Spinal cord (tissue), 9 donors: ENCODE measurements at regions not wholly inside any gene's neighbourhood (a gene's known extent, or its start where the extent isn't known, plus 50 kb on each side); places are given as distances from the start of the nearest gene placed in this dataset.

Experiments used
- DNase-seq, 6 donors: peaks; one replicate each; pipeline versions ENCODE4 v3.0.0 to v3.0.0-alpha.2; 2013 to 2015; ENCODE audit warnings: low spot score in 6 of 6, low read depth in 4 of 6
- H3K27ac ChIP-seq: one replicate; pipeline ENCODE4 v1.5.1; 2013; ENCODE audit warnings: low read depth, low read length, control low read depth
- H3K27me3 ChIP-seq: one replicate; pipeline ENCODE4 v1.6.1; 2013; ENCODE audit warnings: low read length; ENCODE audit not compliant: control insufficient read depth, insufficient read depth
- H3K36me3 ChIP-seq: one replicate; pipeline ENCODE4 v1.6.1; 2013; ENCODE audit warnings: low read length; ENCODE audit not compliant: control insufficient read depth, insufficient read depth
- H3K4me1 ChIP-seq: one replicate; pipeline ENCODE4 v1.6.1; 2013; ENCODE audit warnings: low read length; ENCODE audit not compliant: control insufficient read depth, insufficient read depth
- H3K4me3 ChIP-seq: one replicate; pipeline ENCODE4 v1.5.1; 2013; ENCODE audit warnings: low read depth, low read length, control low read depth
- H3K9me3 ChIP-seq: one replicate; pipeline ENCODE4 v1.6.1; 2013; ENCODE audit warnings: low read length; ENCODE audit not compliant: control insufficient read depth, insufficient read depth
- WGBS: methylation state at CpG from one replicate; pipeline ENCODE4 v1.1.5; 2013; ENCODE audit warnings: missing lambda C conversion rate; ENCODE audit not compliant: insufficient coverage; 5-methylcytosine and 5-hydroxymethylcytosine counted together
- donor health status: healthy.

DNA sequence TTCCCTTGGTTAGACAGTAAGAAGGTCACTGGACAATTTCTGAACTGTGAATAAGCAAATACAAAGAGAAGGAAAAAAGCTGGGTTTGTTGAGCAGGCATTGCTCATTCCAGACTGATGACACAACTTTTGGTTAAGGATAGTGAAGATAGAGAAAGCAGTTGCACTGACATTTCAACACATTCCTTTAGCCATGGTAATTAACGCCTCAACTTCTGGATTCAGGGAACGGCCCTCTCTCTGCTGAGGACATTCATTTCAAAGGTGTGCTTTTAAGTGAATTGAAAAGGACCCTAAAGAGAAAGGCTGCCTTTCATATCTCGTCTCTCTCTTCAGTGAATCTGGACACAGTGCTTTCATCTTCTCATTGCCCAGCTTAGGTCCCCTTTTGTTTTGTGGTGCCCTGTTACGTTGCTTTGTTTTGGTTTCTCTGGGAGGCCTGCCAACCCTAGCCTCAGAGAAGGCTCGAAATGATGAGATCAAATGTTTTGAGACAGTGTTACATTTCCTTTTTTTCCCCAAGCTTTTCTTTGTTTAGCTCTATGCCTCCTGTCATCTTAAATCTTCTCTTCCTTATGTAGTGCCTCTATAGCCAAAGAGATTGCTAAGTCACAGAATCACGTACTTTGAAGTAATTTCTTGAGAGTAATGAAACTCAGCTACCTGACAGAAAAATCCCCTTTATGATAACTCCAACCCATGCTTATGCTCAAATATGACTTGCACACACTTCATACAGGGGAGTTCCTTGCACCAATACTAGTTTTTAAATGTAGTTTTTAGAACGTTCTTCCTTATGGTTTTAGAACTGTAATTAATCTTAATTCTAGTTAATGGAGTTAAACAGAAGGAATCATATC lies 94.4 kb upstream of the IFNE start:
- no peaks in the 10 kb centered on the region for H3K27me3 ChIP-seq
- no CpG with 5 or more reads among the region's 7 CpGs for WGBS
- H3K4me1 ChIP-seq = no peaks in the 10 kb centered on the region
- H3K27ac ChIP-seq = no peak overlapping the region
- H3K9me3 ChIP-seq = no peaks in the 10 kb centered on the region
- DNase-seq = peak in 2 of 6 donors; percentile 62 to 64
- H3K36me3 ChIP-seq = no peaks in the 10 kb centered on the region
- H3K4me3 ChIP-seq = no peak overlapping the region

DNA sequence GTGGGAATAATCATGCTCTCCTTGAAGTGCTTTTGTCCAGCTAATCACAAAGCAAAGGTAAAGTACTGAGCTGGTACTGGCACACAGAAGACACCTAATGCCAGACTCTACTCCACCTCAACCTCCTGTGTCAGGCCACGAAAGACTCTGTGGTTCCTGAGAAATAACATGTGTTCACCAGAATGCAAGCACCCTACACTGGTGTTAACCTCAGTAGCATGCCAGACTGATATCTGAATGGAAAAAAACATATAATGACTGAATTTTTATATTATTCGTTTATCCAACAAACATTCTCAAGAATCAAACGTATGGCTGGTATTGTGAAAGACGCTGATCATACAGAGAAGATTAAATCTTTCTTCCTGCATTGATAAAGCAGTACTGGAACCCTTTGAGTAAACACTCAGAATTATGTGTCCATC lies 97.1 kb upstream of the IFNE start:
- H3K36me3 ChIP-seq = no peaks in the 10 kb centered on the region
- no peaks in the 10 kb centered on the region for H3K4me1 ChIP-seq
- no peak overlapping the region for H3K4me3 ChIP-seq
- H3K27ac ChIP-seq = no peak overlapping the region
- no peak for DNase-seq
- H3K9me3 ChIP-seq = no peaks in the 10 kb centered on the region
- WGBS = no CpG with 5 or more reads among the region's 4 CpGs
- no peaks in the 10 kb centered on the region for H3K27me3 ChIP-seq

DNA sequence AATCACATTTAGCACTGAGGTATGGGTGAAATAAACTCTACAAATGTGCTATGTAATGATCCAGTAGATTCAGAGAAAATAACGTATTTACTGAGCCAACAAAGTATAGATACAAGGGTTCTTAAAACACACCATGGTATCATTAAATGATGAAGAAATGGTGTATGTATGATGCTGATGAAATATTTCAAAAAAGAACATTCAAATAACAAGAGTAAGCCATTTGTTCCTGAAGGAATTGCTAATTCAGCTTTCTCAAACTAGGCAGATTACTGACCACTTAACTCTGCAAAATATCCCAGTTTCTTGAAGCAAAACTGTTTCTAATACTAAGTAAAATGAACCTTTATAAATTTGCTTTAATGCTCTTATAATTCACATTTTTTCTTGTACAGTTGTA lies 97.6 kb upstream of the IFNE start:
- WGBS = no CpG with 5 or more reads among the region's 1 CpG
- Histone ChIP-seq H3K9me3 (no peaks in the 10 kb centered on the region), H3K36me3 (no peaks in the 10 kb centered on the region), H3K27ac (no peak overlapping the region), H3K4me1 (no peaks in the 10 kb centered on the region), H3K4me3 (no peak overlapping the region), H3K27me3 (no peaks in the 10 kb centered on the region)
- DNase-seq = no peak

DNA sequence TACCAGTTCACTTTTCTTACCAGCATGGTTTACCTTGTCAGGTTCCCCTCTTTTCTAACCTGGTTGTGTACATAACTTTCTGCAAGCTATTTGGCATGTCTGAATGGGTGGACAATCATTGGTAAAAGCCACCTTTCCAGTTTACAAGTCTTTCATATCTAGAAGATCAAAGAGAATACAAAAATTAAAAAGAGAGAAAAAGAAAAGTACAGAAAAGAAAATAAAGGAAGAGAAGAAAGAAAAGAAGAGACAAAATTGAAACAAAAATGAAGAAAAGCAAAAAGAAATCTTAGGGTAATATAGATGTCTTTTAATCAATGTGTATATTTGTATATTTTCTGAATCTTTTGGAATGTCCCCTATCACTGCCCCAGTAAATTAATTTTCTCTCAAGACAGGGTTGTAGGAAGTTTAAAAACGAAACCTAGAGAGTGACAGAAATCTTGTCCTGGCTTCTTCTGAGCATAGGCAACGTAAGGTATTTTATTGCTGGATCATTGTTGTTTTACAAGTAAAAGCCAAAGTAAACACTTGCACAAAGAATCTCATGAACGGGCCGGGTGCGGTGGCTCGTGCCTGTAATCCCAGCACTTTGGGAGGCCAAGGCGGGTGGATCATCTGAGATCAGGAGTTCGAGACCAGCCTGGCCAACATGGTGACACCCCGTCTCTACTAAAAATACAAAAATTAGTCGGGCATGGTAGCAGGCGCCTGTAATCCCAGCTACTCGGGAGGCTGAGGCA lies 98.7 kb upstream of the IFNE start:
- Histone ChIP-seq H3K9me3 (no peaks in the 10 kb centered on the region), H3K4me1 (no peaks in the 10 kb centered on the region), H3K36me3 (no peaks in the 10 kb centered on the region), H3K4me3 (no peak overlapping the region), H3K27me3 (no peaks in the 10 kb centered on the region), H3K27ac (no peak overlapping the region)
- no peak for DNase-seq
- WGBS = 68% methylated on average over 9 of the region's 12 CpGs

DNA sequence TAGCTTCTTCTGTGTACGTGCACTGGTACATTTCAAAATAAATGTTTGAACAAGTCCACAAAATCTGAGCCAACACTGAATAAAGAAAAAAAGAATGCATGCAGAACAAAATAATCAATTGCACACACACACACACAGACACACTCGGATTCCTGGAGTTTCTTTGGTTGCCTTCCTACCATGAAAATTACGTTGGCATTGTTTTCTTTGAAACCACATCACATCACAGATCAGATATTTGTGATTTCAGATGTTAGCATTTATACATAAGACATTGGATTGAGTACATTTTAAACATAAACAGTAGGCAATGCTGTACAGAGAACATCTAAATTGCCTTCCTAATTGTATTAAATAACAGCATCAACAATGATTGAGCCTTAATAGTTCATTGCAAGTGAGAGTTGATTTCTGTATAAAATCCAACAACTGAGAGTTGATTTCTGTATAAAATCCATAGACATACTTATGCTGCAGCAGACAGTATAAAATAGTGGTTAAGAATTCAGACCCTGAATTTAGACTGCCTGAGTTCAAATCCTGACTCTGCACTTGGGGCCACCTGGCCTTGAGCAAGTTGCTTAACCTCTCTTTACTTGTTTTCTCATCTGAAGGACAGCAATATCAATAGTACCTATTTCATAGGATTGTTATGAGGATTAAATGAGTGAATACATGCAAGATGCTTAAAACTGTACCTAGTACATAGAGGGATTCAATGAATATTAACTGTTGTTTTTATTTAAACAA lies 101.7 kb upstream of the IFNE start:
- no peaks in the 10 kb centered on the region for H3K27me3 ChIP-seq
- no CpG with 5 or more reads among the region's 3 CpGs for WGBS

DNA sequence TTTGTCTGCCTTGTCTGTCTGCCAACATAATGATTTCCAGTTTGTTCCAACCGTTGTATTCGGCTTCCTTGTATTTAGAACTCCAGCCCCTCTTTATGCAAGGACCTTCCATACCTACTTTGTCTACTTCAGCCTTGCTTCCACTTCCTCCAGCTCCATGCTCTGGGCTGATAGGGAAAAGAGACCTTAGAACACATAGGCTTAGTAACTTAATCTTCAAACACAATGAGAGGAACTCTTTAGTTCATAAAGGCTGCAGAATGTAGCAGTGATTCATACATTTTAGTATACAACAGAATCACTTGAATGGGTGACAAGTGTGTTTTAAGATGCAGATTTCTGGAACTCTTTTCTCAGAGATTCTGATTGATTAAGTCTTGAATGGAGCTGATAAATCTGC lies 102.8 kb upstream of the IFNE start:
- Histone ChIP-seq H3K9me3 (no peaks in the 10 kb centered on the region), H3K4me1 (no peaks in the 10 kb centered on the region), H3K36me3 (no peaks in the 10 kb centered on the region), H3K27me3 (no peaks in the 10 kb centered on the region), H3K4me3 (no peak overlapping the region), H3K27ac (no peak overlapping the region)
- no peak for DNase-seq
- WGBS = 63% methylated on average over 2 of the region's 2 CpGs

More for the DNA sequence above, 101.7 kb upstream of the IFNE start:
- Histone ChIP-seq H3K36me3 (no peaks in the 10 kb centered on the region), H3K9me3 (no peaks in the 10 kb centered on the region), H3K4me3 (no peak overlapping the region), H3K4me1 (no peaks in the 10 kb centered on the region), H3K27ac (no peak overlapping the region)
- no peak for DNase-seq

DNA sequence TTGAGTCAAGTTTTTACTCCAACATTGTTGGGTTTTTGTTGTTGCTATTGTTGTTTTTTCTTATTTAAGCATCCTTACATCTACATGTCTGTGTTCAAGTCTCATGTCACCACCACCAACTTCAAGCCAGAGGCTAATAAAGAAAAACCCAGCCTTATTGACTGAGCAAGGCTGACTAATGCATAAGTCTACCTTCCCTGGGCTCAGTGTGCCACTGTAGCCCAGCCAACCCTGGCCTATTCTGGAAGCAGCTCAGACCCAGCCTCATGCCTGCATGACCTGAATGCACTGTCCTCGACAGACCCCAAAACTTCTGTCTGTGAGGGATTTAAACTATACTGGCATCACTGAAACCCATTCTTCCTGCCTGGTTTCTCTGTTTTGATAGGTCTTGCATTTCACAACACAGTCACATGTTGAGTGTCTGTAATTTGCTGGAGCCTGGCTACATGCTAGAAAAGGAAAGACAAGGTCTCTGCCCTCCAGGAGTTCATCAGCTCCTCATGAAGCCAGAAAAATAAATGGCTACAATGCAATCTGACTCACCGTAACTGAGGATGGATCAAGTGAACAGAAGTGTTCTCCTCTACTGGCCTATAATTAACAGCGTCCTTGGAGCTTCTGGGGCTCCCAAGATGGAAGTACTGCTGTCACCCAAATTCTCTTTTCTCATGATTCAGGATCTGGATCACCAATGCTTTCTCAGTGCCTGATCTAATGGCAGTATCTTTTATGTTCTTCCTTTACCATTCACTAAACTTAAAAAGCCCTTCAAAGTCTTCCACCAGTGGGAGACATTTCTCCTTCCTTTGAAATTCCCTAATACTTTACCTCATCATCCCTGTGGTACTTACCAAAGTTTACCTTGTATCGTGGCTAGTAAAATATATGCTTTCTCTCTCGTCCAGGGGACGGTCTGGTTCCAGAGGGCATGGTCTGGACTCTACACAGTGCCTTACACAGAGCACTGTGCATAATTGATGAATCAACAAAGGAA lies 103.9 kb upstream of the IFNE start:
- no peaks in the 10 kb centered on the region for H3K9me3 ChIP-seq
- H3K27me3 ChIP-seq = no peaks in the 10 kb centered on the region
- H3K4me3 ChIP-seq = no peak overlapping the region
- no peaks in the 10 kb centered on the region for H3K36me3 ChIP-seq
- no peak overlapping the region for H3K27ac ChIP-seq
- 72% methylated on average over 5 of the region's 6 CpGs for WGBS
- H3K4me1 ChIP-seq = no peaks in the 10 kb centered on the region
- no peak for DNase-seq

DNA sequence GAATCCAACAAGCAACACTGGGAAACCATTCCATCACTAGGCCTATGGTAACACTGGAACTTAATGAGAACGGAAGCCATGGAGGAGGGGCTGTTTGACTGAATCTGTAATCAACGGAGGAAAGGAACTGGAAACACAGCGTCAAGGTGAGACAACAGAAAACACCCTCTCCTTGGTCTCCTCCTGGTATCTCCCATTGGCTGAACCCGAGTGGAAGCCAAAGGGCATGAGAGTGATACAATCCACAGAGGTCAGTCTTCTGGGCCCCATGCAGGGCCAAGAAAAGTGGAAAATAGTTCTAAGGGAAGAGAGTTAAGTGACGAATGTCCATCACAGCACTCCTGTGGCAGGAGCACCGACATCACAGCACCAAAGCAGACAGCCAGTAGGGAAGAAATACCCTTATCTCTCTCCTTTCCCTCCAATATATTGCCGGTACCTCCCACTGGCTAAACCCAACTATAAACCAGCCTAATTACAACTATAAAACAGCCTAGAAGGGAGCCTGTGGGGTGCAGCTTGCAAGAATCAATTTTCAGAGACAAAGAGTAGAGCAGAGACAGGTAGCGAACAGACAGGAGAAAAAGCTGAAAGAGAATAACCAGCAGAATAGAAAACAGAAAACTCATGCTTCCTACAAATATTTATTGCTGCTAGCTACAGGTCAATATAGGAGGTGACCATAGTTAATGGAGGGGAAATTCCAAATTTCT lies 107.4 kb upstream of the IFNE start:
- WGBS = no CpG with 5 or more reads among the region's 8 CpGs
- no peak overlapping the region for H3K27ac ChIP-seq
- no peak for DNase-seq
- no peaks in the 10 kb centered on the region for H3K4me1 ChIP-seq
- no peaks in the 10 kb centered on the region for H3K27me3 ChIP-seq
- H3K36me3 ChIP-seq = no peaks in the 10 kb centered on the region
- H3K4me3 ChIP-seq = no peak overlapping the region
- no peaks in the 10 kb centered on the region for H3K9me3 ChIP-seq
